Activated CD4-positive, alpha-beta T cell treated with anti-CD3 and anti-CD28 coated beads, Interleukin-2, amount 50 U/mL, for 48 hours (primary cell): ENCODE measurements at regions not wholly inside any gene's neighbourhood (a gene's known extent, or its start where the extent isn't known, plus 50 kb on each side); places are given as distances from the start of the nearest gene placed in this dataset.
"Not testable (repeated sequence)": the region's sequence is repeated elsewhere in the genome, so short reads cannot be mapped to it uniquely, and the experiment has no call there.

ENCODE experiments used
- DNase-seq, 2 experiments: peaks; one replicate each; pipeline ENCODE4 v3.0.0-alpha.2; 2020

DNA sequence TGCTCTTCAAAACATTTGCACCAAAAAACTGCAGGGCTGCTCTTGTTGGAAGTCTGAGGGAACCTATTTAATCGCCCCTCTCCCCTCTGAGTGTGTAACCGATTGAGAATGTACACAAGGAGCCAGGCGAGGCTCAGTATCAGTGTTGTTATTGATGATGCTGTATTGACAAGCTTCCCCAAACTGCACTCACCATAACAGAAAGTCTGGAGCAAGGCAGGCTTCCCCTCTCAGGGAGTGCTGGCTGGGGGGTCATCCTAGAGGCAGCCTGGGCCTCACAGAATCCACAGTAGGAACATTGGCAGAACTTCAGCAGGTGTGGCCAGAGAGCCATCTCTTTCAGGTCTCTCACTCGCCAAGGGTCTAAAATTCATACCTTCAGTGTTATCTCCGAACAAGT is 58.1 kb upstream of the TUNAR start:
- no peak for DNase-seq

GRCh38 chr14:95817271-95817670 is 59.4 kb upstream of the TUNAR start:
- DNase-seq, result no peak

GRCh38 chr14:95816539-95816938 is 60.1 kb upstream of the TUNAR start:
- no peak for DNase-seq

GRCh38 chr14:95815226-95815690 is 61.4 kb upstream of the TUNAR start:
- DNase-seq, result no peak

- no peak for DNase-seq
Observed at GRCh38 chr14:95814363-95815225, 62.0 kb upstream of the TUNAR start.

- no peak for DNase-seq
Observed at GRCh38 chr14:95811813-95812212, 64.8 kb upstream of the TUNAR start.

DNA sequence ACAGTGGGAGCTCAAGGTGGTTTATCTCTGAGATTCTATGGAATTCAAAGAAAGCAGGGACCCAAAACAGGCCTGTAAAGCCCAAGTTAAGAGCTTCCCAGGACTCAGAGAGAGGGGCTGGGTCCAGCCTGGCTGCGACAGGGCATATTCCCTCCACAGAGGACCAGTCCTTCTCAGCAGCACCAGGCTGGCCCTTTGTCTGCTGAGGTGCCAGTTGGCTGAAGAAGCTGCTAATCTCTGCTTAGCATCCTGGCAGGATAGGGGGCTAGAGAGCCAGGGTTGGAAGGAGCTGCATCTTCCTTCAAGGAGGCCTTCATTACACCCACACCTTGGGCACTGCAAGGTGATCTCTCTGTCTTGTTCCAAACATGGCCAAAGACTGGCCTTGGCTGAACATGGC is 68.3 kb upstream of the TUNAR start:
- DNase-seq, result no peak

DNA sequence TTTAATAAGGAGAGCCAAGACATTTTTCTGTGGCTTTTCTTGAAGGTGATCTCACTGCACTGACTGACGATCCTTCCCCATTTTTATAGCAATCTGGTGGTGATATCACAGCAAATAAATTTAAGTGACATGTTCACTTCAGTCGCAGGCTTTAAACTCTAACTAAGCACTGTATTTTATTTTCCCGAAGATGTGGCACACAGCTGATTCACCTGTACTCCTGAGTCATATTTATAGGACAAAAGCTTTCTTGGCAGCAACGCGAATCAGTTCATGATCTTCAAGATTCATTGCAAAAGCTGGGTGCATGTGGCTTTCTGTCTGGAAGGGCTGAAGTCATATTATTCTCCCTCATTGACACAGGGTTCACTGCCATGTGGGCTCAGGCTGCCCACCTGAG is 79.8 kb upstream of the TUNAR start:
- no peak for DNase-seq

DNA sequence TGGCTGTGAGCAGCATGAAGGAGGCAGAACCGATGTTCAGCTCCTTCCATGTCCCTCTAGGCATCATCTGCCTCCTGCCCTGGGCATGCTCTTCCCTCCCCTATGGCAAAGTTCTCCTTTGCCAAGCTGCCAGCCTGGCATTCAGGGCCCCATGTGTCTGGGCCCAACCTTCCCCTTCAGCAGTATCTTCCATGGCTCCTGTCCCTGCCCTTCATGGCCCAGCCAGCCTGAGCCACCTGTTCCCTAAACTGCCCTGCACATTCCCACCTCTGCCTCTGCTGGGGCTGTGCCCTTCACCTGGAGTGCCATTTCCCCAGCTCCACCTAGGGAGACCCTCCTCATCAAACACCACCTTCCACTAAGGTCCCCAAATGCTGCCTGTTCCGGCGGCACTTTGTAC is 74.0 kb upstream of the TCL1A start:
- DNase-seq, result no peak

- no peak for DNase-seq
Observed at GRCh38 chr14:95786566-95786965, 72.6 kb upstream of the TCL1A start.

DNA sequence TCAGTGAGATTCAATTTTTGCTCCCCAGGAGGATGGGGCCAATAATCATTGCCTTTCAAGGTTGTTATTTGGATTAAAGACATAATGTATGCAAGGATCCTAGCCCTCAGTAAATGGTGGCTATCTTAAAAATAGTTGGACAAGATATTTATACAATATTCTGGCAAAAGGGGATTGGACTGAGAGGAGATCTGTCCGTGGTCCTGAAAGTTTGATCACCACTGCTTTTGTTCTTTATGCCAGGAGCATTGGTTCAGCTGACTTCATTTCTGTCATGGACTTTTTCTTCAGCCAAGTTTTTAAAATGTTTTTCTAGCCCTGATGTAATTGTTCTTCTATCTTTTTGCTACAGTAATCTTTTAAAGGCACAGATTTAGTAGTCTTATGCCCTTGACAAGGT is 70.2 kb upstream of the TCL1A start:
- DNase-seq, result no peak

GRCh38 chr14:95776798-95777534 is 63.0 kb upstream of the TCL1A start:
- DNase-seq, result no peak

- DNase-seq, result peak; percentile 63 to 68
Observed at GRCh38 chr14:95774265-95775160, 60.6 kb upstream of the TCL1A start.

GRCh38 chr14:95770777-95771176 is 56.9 kb upstream of the TCL1A start:
- no peak for DNase-seq

GRCh38 chr14:95769976-95770375 is 56.1 kb upstream of the TCL1A start:
- no peak for DNase-seq

- DNase-seq, result not testable (repeated sequence)
Observed at GRCh38 chr14:95769431-95769830, 55.5 kb upstream of the TCL1A start.

DNA sequence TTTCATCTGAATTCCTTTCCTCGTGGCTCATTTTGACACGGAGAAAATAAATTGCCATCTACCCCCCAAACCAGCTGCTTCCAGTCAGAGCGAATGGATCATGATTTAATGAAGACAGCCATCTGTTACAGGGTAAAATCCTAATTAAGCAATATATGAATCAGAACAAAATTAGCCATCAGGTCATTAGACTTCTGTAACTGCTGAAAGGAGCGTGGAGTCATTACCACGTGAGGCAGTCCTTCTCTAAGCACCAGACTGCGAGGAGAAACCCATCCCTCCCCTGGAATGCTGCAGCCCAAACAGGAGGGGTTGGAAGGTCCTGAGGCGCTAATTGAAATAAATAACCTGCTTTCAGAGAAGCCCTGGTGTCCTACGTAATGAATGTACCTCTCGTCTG is 51.1 kb upstream of the TCL1A start:
- no peak for DNase-seq

DNA sequence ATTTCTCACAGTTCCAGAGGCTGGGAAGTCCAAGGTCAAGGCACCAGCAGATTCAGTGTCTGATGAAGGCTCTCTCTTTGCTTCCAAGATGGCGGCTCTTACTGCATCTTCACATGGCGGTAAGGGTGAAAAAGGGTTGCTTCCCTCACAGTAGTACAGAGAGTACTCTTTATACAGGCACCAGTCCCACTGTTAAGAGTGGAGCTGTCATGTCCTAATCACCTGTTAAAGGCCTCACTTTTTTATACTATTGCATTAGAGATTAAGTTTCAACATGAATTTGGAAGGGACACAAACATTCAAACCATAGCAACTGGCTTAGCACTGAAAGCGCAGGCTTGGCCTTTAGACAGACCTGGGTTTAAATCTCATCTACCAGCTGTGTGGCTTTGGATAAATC is 50.0 kb upstream of the TCL1A start:
- DNase-seq, result no peak
